NCI-H2227 treated with DMSO at 0.1 percent for 48 hours (cell line): ENCODE measurements at regions not wholly inside any gene's neighbourhood (a gene's known extent, or its start where the extent isn't known, plus 50 kb on each side); places are given as distances from the start of the nearest gene placed in this dataset.
"Not testable (repeated sequence)": the region's sequence is repeated elsewhere in the genome, so short reads cannot be mapped to it uniquely, and the experiment has no call there.

ENCODE experiments used
- DNase-seq: peaks from one replicate; lab custom pipeline; 2025; lab: John Stamatoyannopoulos, UW

- DNase-seq: not testable (repeated sequence)
Observed at GRCh38 chr13:79607895-79608294, 126.9 kb downstream of the NDFIP2 start.
